Skeletal muscle tissue (tissue), 3 donors: ENCODE measurements at regions not wholly inside any gene's neighbourhood (a gene's known extent, or its start where the extent isn't known, plus 50 kb on each side); places are given as distances from the start of the nearest gene placed in this dataset.
"Not testable (repeated sequence)": the region's sequence is repeated elsewhere in the genome, so short reads cannot be mapped to it uniquely, and the experiment has no call there.

Experiments
- H3K27ac ChIP-seq: one replicate; pipeline ENCODE4 v1.7.0; 2013; ENCODE audit warnings: mild to moderate bottlenecking, low read depth, low read length, inconsistent platforms
- H3K27me3 ChIP-seq, 3 donors: one replicate each; pipeline ENCODE4 v1.7.0; 2013; ENCODE audit warnings: low read length in 3 of 3; ENCODE audit not compliant: control insufficient read depth in 3 of 3, insufficient read depth in 3 of 3
- H3K36me3 ChIP-seq, 3 donors: one replicate each; pipeline ENCODE4 v1.7.0; 2013; ENCODE audit warnings: low read length in 3 of 3; ENCODE audit not compliant: control insufficient read depth in 3 of 3, insufficient read depth in 3 of 3
- H3K4me1 ChIP-seq, 3 donors: one replicate each; pipeline ENCODE4 v1.7.0; 2013; ENCODE audit warnings: low read length in 3 of 3, mild to moderate bottlenecking in 3 of 3; ENCODE audit not compliant: control insufficient read depth in 3 of 3, insufficient read depth in 3 of 3
- H3K4me3 ChIP-seq, 3 donors: one replicate each; pipeline ENCODE4 v1.7.0; 2013; ENCODE audit warnings: low read length in 3 of 3
- H3K9ac ChIP-seq, 3 donors: one replicate each; pipeline ENCODE4 v1.7.0; 2013; ENCODE audit warnings: low read length in 3 of 3, mild to moderate bottlenecking in 3 of 3, moderate library complexity in 2 of 3, low read depth in 1 of 3
- H3K9me3 ChIP-seq, 3 donors: one replicate each; pipeline ENCODE4 v1.7.0; 2013; ENCODE audit warnings: low read length in 3 of 3; ENCODE audit not compliant: control insufficient read depth in 3 of 3
- donor health status: Osteomylitis.

DNA sequence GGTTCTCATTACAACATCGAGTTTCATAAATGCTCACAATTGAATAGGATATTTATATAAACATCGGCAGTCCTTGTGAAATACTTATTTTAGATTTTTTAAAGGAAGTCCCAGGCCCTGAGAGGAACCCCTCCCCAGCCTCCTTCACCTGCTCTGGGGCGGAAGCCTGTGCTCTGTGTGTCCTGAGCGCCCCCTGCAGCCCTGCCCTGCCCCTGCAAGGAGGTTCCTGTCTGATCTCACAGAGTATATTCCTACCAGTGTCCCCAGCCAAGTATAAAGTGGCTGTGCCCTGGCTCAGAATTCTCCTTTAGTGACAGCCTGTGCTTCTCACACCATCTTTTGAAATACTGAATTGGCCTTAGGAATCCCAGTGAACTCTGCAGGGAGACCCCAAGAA, 659.5 kb downstream of the TMEM121 start:
- Histone ChIP-seq H3K9me3 (no peaks in the 10 kb centered on the region), H3K4me3 (no peak overlapping the region), H3K27me3 (peaks cover 0 to 3% (median 0%) of the 10 kb centered on the region in 3 donors), H3K27ac (no peak overlapping the region), H3K36me3 (no peaks in the 10 kb centered on the region), H3K4me1 (no peaks in the 10 kb centered on the region), H3K9ac (no peak overlapping the region)

DNA sequence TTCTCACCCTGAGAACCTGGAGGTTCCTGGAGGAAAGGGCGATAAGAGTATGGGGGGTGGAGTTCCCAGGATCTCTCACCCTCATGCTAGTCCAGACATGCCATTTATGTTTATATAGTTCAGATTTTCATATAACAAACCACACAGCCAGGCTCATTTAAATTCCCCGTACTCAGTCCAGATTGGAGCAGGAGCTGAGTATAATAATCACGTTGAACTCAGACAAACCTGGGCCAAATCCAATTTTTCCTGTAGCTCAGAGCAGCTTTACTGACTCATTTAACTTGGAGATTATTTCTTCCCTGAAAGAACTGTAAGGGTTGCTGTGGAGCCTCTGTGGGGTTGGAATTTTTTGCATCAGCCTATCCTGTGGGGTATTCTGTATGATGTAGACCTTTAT, 660.8 kb downstream of the TMEM121 start:
- Histone ChIP-seq H3K27me3 (peaks cover 0 to 3% (median 0%) of the 10 kb centered on the region in 3 donors), H3K36me3 (no peaks in the 10 kb centered on the region), H3K9ac (no peak overlapping the region), H3K4me3 (no peak overlapping the region), H3K9me3 (no peaks in the 10 kb centered on the region), H3K4me1 (no peaks in the 10 kb centered on the region), H3K27ac (no peak overlapping the region)

- not testable (repeated sequence) for H3K27ac ChIP-seq, H3K4me1 ChIP-seq, H3K9ac ChIP-seq, H3K27me3 ChIP-seq, H3K4me3 ChIP-seq, H3K9me3 ChIP-seq, H3K36me3 ChIP-seq
Measured at GRCh38 chr14:106192701-106193100, 666.3 kb downstream of the TMEM121 start.

- H3K27me3 ChIP-seq, H3K4me1 ChIP-seq, H3K36me3 ChIP-seq, H3K9ac ChIP-seq, H3K27ac ChIP-seq, H3K4me3 ChIP-seq, H3K9me3 ChIP-seq: not testable (repeated sequence)
Measured at GRCh38 chr14:106196459-106196858, 670.1 kb downstream of the TMEM121 start.

GRCh38 chr14:106197264-106197663, 670.9 kb downstream of the TMEM121 start:
- H3K36me3 ChIP-seq, H3K27ac ChIP-seq, H3K4me1 ChIP-seq, H3K27me3 ChIP-seq, H3K9me3 ChIP-seq, H3K9ac ChIP-seq, H3K4me3 ChIP-seq: not testable (repeated sequence)

GRCh38 chr14:106199097-106199496, 672.7 kb downstream of the TMEM121 start:
- H3K9ac ChIP-seq = no peak overlapping the region
- H3K27ac ChIP-seq = no peak overlapping the region
- H3K4me3 ChIP-seq = no peak overlapping the region
- H3K4me1 ChIP-seq = no peaks in the 10 kb centered on the region
- H3K27me3 ChIP-seq = peaks cover 0 to under 1% (median 0%) of the 10 kb centered on the region in 3 donors
- no peaks in the 10 kb centered on the region for H3K9me3 ChIP-seq
- no peaks in the 10 kb centered on the region for H3K36me3 ChIP-seq

DNA sequence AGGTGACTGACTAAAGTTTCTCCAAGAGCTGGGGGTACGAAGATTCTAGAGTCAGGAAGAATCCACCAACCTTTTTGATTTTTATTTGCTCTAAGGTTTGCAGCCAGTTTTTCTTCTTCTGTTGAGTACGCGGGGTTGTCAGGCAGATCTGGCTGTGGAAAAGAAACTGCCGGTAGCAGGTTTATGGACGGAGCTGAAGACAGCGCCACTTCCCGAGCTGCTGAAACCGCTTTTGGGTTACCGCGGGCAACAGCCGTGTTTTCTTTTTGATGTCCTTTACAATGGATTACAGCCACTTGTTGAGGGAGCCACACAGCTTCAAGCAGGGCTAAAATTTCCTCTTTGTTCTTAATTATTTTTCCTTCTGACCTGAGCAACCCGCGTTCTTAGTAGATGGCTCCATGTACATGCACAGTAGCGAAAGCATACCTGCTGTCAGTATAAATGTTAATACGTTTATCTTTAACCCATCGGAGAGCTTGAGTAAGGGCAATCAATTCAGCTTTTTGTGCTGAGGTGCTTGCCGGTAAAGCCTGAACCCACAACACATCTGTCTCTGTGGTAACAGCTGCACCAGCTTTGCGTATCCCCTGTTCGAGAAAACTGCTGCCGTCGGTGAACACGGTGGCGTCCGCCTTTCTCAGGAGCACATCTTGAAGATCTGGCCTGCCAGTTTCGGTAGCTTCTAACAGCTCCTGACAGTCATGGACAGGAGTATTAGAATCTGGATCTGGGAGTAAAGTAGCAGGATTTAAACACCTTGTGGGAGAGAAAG, 674.3 kb downstream of the TMEM121 start:
- Histone ChIP-seq H3K9ac (no peak overlapping the region), H3K4me1 (no peaks in the 10 kb centered on the region), H3K36me3 (no peaks in the 10 kb centered on the region), H3K9me3 (no peaks in the 10 kb centered on the region), H3K4me3 (no peak overlapping the region), H3K27ac (no peak overlapping the region), H3K27me3 (peaks cover 0 to 3% (median 0%) of the 10 kb centered on the region in 3 donors)

- Histone ChIP-seq H3K4me1 (no peaks in the 10 kb centered on the region), H3K27me3 (peaks cover 0 to 3% (median 0%) of the 10 kb centered on the region in 3 donors), H3K27ac (no peak overlapping the region), H3K9me3 (no peaks in the 10 kb centered on the region), H3K36me3 (no peaks in the 10 kb centered on the region), H3K9ac (no peak overlapping the region), H3K4me3 (no peak overlapping the region)
Measured at GRCh38 chr14:106201376-106201775, 675.0 kb downstream of the TMEM121 start.

GRCh38 chr14:106203438-106203837, 677.1 kb downstream of the TMEM121 start:
- no peaks in the 10 kb centered on the region for H3K36me3 ChIP-seq
- H3K4me3 ChIP-seq = no peak overlapping the region
- H3K9ac ChIP-seq = no peak overlapping the region
- H3K4me1 ChIP-seq = no peaks in the 10 kb centered on the region
- peaks cover 0 to 2% (median 0%) of the 10 kb centered on the region in 3 donors for H3K9me3 ChIP-seq
- H3K27me3 ChIP-seq = peaks cover 0 to 3% (median 0%) of the 10 kb centered on the region in 3 donors
- no peak overlapping the region for H3K27ac ChIP-seq

GRCh38 chr14:106204063-106204462, 677.7 kb downstream of the TMEM121 start:
- peaks cover 0 to 3% (median 0%) of the 10 kb centered on the region in 3 donors for H3K27me3 ChIP-seq

More at GRCh38 chr14:106204063-106204462, 677.7 kb downstream of the TMEM121 start:
- no peak overlapping the region for H3K27ac ChIP-seq
- H3K4me3 ChIP-seq = no peak overlapping the region
- H3K4me1 ChIP-seq = no peaks in the 10 kb centered on the region
- peaks cover 0 to 2% (median 0%) of the 10 kb centered on the region in 3 donors for H3K9me3 ChIP-seq
- H3K36me3 ChIP-seq = no peaks in the 10 kb centered on the region
- no peak overlapping the region for H3K9ac ChIP-seq
